Endothelial cell of umbilical vein (primary cell): ENCODE measurements at regions not wholly inside any gene's neighbourhood (a gene's known extent, or its start where the extent isn't known, plus 50 kb on each side); places are given as distances from the start of the nearest gene placed in this dataset.

Experiments
- BruUV-seq: library from RNA; stranded (reverse); fragments of 400-500 nt; replicated peaks from 2 replicates; lab custom pipeline; 2021; lab: Mats Ljungman, UMichigan
- CTCF ChIA-PET: fragments of 300-600, 350-600 bp; sonication (Branson Sonifier 250); formaldehyde crosslinking; loops from one replicate; lab custom pipeline; 2021; ENCODE audit warnings: antibody characterized with exemption, inconsistent platforms; lab: Charles Lee
- POLR2A ChIA-PET: fragments of 300-600, 350-600 bp; sonication (Branson Sonifier 250); formaldehyde crosslinking; loops from one replicate; lab custom pipeline; 2021; ENCODE audit warnings: antibody characterized with exemption, inconsistent platforms; lab: Charles Lee
- DNase-seq: peaks from one replicate; pipeline ENCODE4 v3.0.0-alpha.2; 2011; ENCODE audit warnings: low read depth, low spot score
- FAIRE-seq: peaks from 2 replicates; lab custom pipeline; 2011; peaks lifted over from hg19 to GRCh38; lab: Jason Lieb, UNC
- H2AFZ ChIP-seq: 2 replicates; pipeline ENCODE4 v1.6.0; 2012; ENCODE audit warnings: low read depth, low read length, control low read depth, inconsistent platforms
- H3K27ac ChIP-seq: 2 replicates; pipeline ENCODE4 v1.5.1; 2011; ENCODE audit warnings: low read depth, mild to moderate bottlenecking, control low read depth, low read length, moderate library complexity; ENCODE audit not compliant: insufficient read depth
- H3K27me3 ChIP-seq, 2 experiments: 2 replicates each; pipeline versions ENCODE4 v1.6.0 to v1.6.1; 2011; ENCODE audit warnings: low read length in 2 of 2, mixed read lengths in 1 of 2; ENCODE audit not compliant: control insufficient read depth in 2 of 2, insufficient read depth in 2 of 2
- H3K36me3 ChIP-seq, 2 experiments: 2 replicates in 1 of 2; 3 replicates in 1 of 2; pipeline ENCODE4 v1.5.1; 2011; ENCODE audit warnings: low read length in 2 of 2, mild to moderate bottlenecking in 1 of 2, moderate library complexity in 1 of 2; ENCODE audit not compliant: control insufficient read depth in 2 of 2, insufficient read depth in 2 of 2; ENCODE audit errors: extremely low read depth in 1 of 2
- H3K4me1 ChIP-seq: 3 replicates; pipeline ENCODE4 v1.5.1; 2011; ENCODE audit warnings: mild to moderate bottlenecking, low read length; ENCODE audit not compliant: control insufficient read depth, insufficient read depth; ENCODE audit errors: extremely low read depth
- H3K4me2 ChIP-seq: 2 replicates; pipeline ENCODE4 v1.6.1; 2011; ENCODE audit warnings: low read length, control low read depth, mixed read lengths; ENCODE audit not compliant: insufficient read depth
- H3K4me3 ChIP-seq, 3 experiments: fragments of 200-600 bp in 1 of 3; sonication (generic), shearing (Covaris generic) in 1 of 3; replicated peaks in 1 of 3; 2 replicates each; pipeline ENCODE4 v1.5.1; 2011 to 2016; ENCODE audit warnings: control low read depth in 3 of 3, low read length in 3 of 3, mild to moderate bottlenecking in 2 of 3, inconsistent platforms in 1 of 3, low read depth in 1 of 3, moderate library complexity in 1 of 3; ENCODE audit not compliant: insufficient read depth in 1 of 3
- H3K79me2 ChIP-seq: 2 replicates; pipeline ENCODE4 v1.6.0; 2012; ENCODE audit warnings: low read length, inconsistent platforms; ENCODE audit not compliant: control insufficient read depth, insufficient read depth
- H3K9ac ChIP-seq: replicated peaks from 2 replicates; pipeline ENCODE3; 2011; ENCODE audit warnings: low read length, control low read depth; ENCODE audit not compliant: insufficient read depth; ENCODE audit errors: extremely low read depth
- H3K9me1 ChIP-seq: replicated peaks from 3 replicates; pipeline ENCODE4 v1.6.0; 2011; ENCODE audit warnings: mild to moderate bottlenecking, low read length; ENCODE audit not compliant: control insufficient read depth, insufficient read depth; ENCODE audit errors: extremely low read depth
- H3K9me3 ChIP-seq: replicated peaks from 2 replicates; pipeline ENCODE4 v1.5.1; 2012; ENCODE audit warnings: low read length, inconsistent platforms; ENCODE audit not compliant: control insufficient read depth, insufficient read depth
- H4K20me1 ChIP-seq: replicated peaks from 2 replicates; pipeline ENCODE3; 2011; ENCODE audit warnings: mild to moderate bottlenecking, low read length; ENCODE audit not compliant: control insufficient read depth, insufficient read depth; ENCODE audit errors: extremely low read depth
- EZH2 ChIP-seq: IDR thresholded peaks from 2 replicates; pipeline ENCODE4 v1.6.1; 2012; ENCODE audit warnings: borderline replicate concordance, low read depth, mild to moderate bottlenecking, moderate library complexity, low read length, inconsistent platforms; ENCODE audit not compliant: severe bottlenecking
- FOS ChIP-seq: IDR thresholded peaks from 2 replicates; pipeline ENCODE4 v1.6.1; 2011; ENCODE audit warnings: mild to moderate bottlenecking, low read length, moderate library complexity, borderline replicate concordance; ENCODE audit not compliant: insufficient read depth
- JUN ChIP-seq: IDR thresholded peaks from 2 replicates; pipeline ENCODE4 v1.6.1; 2011; ENCODE audit warnings: borderline replicate concordance, low read depth; ENCODE audit not compliant: insufficient read length, insufficient read depth
- MYC ChIP-seq: IDR thresholded peaks from one replicate; pipeline ENCODE4 v1.6.1; 2011; ENCODE audit warnings: mild to moderate bottlenecking, low read depth, low read length
- POLR2A ChIP-seq: IDR thresholded peaks from 2 replicates; pipeline ENCODE4 v1.6.1; 2012; ENCODE audit warnings: low read depth, mild to moderate bottlenecking, control low read depth, low read length
- POLR2AphosphoS5 ChIP-seq: IDR thresholded peaks from 2 replicates; pipeline ENCODE4 v1.6.1; 2012; ENCODE audit warnings: low read depth, mild to moderate bottlenecking, control low read depth, low read length, moderate library complexity; ENCODE audit not compliant: insufficient read depth
- dilution Hi-C: fragments of 300-500 bp; cut with MboI; formaldehyde crosslinking; loops from one replicate; pipeline ENCODE4 v1.15.0; 2019; ENCODE audit warnings: low sequenced_read_pairs; ENCODE audit not compliant: extremely low pct_ligation_motif_present
- intact Hi-C: fragments of 100-400 bp; cut with micrococcal nuclease; formaldehyde crosslinking; loops from one replicate; pipeline ENCODE4 v1.10.0; 2022
- TF ChIP-seq, protein P1 (sequence below), 2 donors: IDR thresholded peaks; 1 replicate in 1 of 2; 2 replicates in 1 of 2; pipeline ENCODE4 v1.5.1; 2011; ENCODE audit warnings: low read length in 2 of 2, mild to moderate bottlenecking in 2 of 2, moderate library complexity in 2 of 2, control low read depth in 1 of 2, inconsistent platforms in 1 of 2, low read depth in 1 of 2; ENCODE audit not compliant: insufficient read depth in 1 of 2; ENCODE audit errors: extremely low read depth in 1 of 2
- TF ChIP-seq, protein P2 (sequence below): IDR thresholded peaks from 2 replicates; pipeline ENCODE4 v1.6.1; 2011; ENCODE audit not compliant: insufficient read depth, insufficient read length

DNA sequence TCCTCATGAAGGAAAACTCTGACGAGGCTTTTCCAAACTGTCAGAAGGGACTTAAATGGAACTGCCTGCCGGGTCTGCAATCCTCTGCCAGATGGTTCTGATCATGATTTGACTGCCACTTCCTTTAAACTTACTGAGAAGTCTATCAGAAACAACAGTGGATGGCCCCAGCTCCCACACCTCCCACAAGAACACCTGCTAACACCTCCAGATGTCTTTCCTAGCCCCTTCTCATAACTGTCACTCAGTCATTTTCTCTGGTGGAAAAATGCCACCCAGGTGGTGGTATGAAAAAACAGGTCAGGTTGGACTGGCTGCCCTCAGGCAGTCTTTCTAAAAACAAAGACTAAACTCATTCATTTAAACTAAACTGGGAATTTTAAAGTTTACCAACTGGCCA is 66.7 kb upstream of the ABCD3 start:
- Histone ChIP-seq H3K4me3 (no peak overlapping the region), H3K36me3 (no peaks in the 10 kb centered on the region), H3K27ac (no peak overlapping the region), H3K9ac (no peak overlapping the region), H3K4me2 (no peak overlapping the region), H3K9me3 (no peaks in the 10 kb centered on the region), H2AFZ (no peak overlapping the region), H4K20me1 (no peaks in the 10 kb centered on the region), H3K79me2 (no peaks in the 10 kb centered on the region), H3K27me3 (peaks cover 32 to 46% of the 10 kb centered on the region in 2 experiments), H3K4me1 (no peaks in the 10 kb centered on the region), H3K9me1 (no peaks in the 10 kb centered on the region)
- ChIA-PET POLR2A (no interaction called here), CTCF (no interaction called here)
- no TSS peak for BruUV-seq
- dilution Hi-C loops = loop anchor here (25.0 kb wide), 1 partner anchor 339 kb away; no protein-coding TSS in a partner anchor
- intact Hi-C loops = loop anchor here (5.0 kb wide), 1 partner anchor 111 kb away; no protein-coding TSS in a partner anchor
- no peak for FAIRE-seq
- TF ChIP-seq FOS = no peak
- TF ChIP-seq POLR2AphosphoS5 = no peak
- no peak for TF ChIP-seq JUN
- TF ChIP-seq, protein P1, sequence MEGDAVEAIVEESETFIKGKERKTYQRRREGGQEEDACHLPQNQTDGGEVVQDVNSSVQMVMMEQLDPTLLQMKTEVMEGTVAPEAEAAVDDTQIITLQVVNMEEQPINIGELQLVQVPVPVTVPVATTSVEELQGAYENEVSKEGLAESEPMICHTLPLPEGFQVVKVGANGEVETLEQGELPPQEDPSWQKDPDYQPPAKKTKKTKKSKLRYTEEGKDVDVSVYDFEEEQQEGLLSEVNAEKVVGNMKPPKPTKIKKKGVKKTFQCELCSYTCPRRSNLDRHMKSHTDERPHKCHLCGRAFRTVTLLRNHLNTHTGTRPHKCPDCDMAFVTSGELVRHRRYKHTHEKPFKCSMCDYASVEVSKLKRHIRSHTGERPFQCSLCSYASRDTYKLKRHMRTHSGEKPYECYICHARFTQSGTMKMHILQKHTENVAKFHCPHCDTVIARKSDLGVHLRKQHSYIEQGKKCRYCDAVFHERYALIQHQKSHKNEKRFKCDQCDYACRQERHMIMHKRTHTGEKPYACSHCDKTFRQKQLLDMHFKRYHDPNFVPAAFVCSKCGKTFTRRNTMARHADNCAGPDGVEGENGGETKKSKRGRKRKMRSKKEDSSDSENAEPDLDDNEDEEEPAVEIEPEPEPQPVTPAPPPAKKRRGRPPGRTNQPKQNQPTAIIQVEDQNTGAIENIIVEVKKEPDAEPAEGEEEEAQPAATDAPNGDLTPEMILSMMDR (IDR thresholded peaks at IDR 0.05; ENCODE audit: extremely low read depth in 1 of 2, insufficient read depth in 1 of 2, low read depth in 1 of 2, low read length in 2 of 2) = no peak
- TF ChIP-seq MYC = no peak
- TF ChIP-seq EZH2 = no peak
- TF ChIP-seq POLR2A = no peak
- TF ChIP-seq, protein P2, sequence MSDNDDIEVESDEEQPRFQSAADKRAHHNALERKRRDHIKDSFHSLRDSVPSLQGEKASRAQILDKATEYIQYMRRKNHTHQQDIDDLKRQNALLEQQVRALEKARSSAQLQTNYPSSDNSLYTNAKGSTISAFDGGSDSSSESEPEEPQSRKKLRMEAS = no peak
- DNase-seq = no peak
